GM12878 (cell line): ENCODE measurements at regions not wholly inside any gene's neighbourhood (a gene's known extent, or its start where the extent isn't known, plus 50 kb on each side); places are given as distances from the start of the nearest gene placed in this dataset.

ENCODE experiments used
- ATAC-seq: fragments of 200-7000 bp; cut with Tn5 transposase; 3 replicates; pipeline ENCODE4 v1.9.1; 2020; ENCODE audit warnings: mild to moderate bottlenecking, moderate library complexity
- BruUV-seq: library from RNA; stranded (reverse); fragments of 400-500 nt; replicated peaks from 2 replicates; lab custom pipeline; 2021; lab: Mats Ljungman, UMichigan
- CTCF ChIA-PET: fragments of 300-600 bp; sonication (Branson Sonifier 250); formaldehyde crosslinking; extraction: SDS; loops from one replicate; lab custom pipeline; 2021; ENCODE audit warnings: inconsistent platforms; lab: Yijun Ruan, JAX
- POLR2A ChIA-PET: fragments of 350-600 bp; formaldehyde crosslinking; extraction: SDS; loops from one replicate; lab custom pipeline; 2021; ENCODE audit warnings: inconsistent platforms; lab: Charles Lee
- RAD21 ChIA-PET: fragments of 300-600 bp; sonication (Branson Sonifier 250); formaldehyde crosslinking; loops from one replicate; lab custom pipeline; 2023; ENCODE audit warnings: antibody characterized with exemption; ENCODE audit not compliant: unreplicated experiment; lab: Charles Lee
- SMC1A ChIA-PET: fragments of 300-600 bp; sonication (Branson Sonifier 250); formaldehyde crosslinking; loops from one replicate; lab custom pipeline; 2023; ENCODE audit not compliant: unreplicated experiment, uncharacterized antibody; lab: Charles Lee
- DNase-seq: peaks from one replicate; pipeline ENCODE4 v3.0.0-alpha.2; 2011; ENCODE audit warnings: low read depth, low spot score
- FAIRE-seq: peaks from 3 replicates; lab custom pipeline; 2011; peaks lifted over from hg19 to GRCh38; lab: Jason Lieb, UNC
- H2AFZ ChIP-seq: 2 replicates; pipeline ENCODE4 v1.6.0; 2011; ENCODE audit warnings: low read depth, low read length, control low read depth; ENCODE audit not compliant: control insufficient read depth
- H3K27ac ChIP-seq: 2 replicates; pipeline ENCODE4 v1.5.1; 2011; ENCODE audit warnings: control low read depth; ENCODE audit not compliant: control insufficient read depth, insufficient read depth
- H3K27me3 ChIP-seq, 2 experiments: replicated peaks in 1 of 2; 2 replicates each; pipeline versions ENCODE4 v1.6.0 to v1.6.1; 2011; ENCODE audit warnings: low read length in 1 of 2; ENCODE audit not compliant: control insufficient read depth in 2 of 2, insufficient read depth in 2 of 2
- H3K36me3 ChIP-seq, 2 experiments: 2 replicates each; pipeline ENCODE4 v1.5.1; 2011; ENCODE audit warnings: low read length in 1 of 2; ENCODE audit not compliant: control insufficient read depth in 2 of 2, insufficient read depth in 2 of 2
- H3K4me1 ChIP-seq: 2 replicates; pipeline ENCODE4 v1.6.1; 2011; ENCODE audit warnings: mild to moderate bottlenecking, low read length, moderate library complexity, mixed read lengths; ENCODE audit not compliant: control insufficient read depth, insufficient read depth
- H3K4me2 ChIP-seq: 2 replicates; pipeline ENCODE4 v1.6.0; 2011; ENCODE audit warnings: control low read depth; ENCODE audit not compliant: control insufficient read depth, insufficient read depth
- H3K4me3 ChIP-seq: fragments of 200-600 bp; sonication (generic); 2 replicates; pipeline ENCODE4 v1.5.1; 2016
- H3K79me2 ChIP-seq: 2 replicates; pipeline ENCODE4 v1.6.0; 2011; ENCODE audit warnings: low read length; ENCODE audit not compliant: control insufficient read depth, insufficient read depth
- H3K9ac ChIP-seq: 2 replicates; pipeline ENCODE4 v1.8.0; 2011; ENCODE audit warnings: low read length, control low read depth, mixed read lengths; ENCODE audit not compliant: control insufficient read depth, insufficient read depth
- H3K9me3 ChIP-seq: replicated peaks from 3 replicates; pipeline ENCODE4 v1.5.1; 2011; ENCODE audit warnings: mild to moderate bottlenecking, low read length; ENCODE audit not compliant: control insufficient read depth, insufficient read depth
- H4K20me1 ChIP-seq: 2 replicates; pipeline ENCODE4 v1.6.0; 2011; ENCODE audit not compliant: control insufficient read depth, insufficient read depth
- ETV6 ChIP-seq, 2 experiments: fragments of 450-650 bp in 1 of 2; IDR thresholded peaks in 1 of 2; conservative IDR thresholded peaks in 1 of 2; 2 replicates each; pipeline ENCODE4 v1.6.1; 2014; ENCODE audit warnings: antibody characterized with exemption in 1 of 2, borderline replicate concordance in 1 of 2, low read depth in 1 of 2, mild to moderate bottlenecking in 1 of 2, moderate library complexity in 1 of 2
- IRF4 ChIP-seq: IDR thresholded peaks from 2 replicates; pipeline ENCODE4 v1.6.1; 2011; ENCODE audit warnings: low read depth, low read length
- KDM1A ChIP-seq: fragments of 200-600 bp; sonication (generic); IDR thresholded peaks from 2 replicates; pipeline ENCODE4 v1.6.1; 2016; ENCODE audit warnings: borderline replicate concordance
- SKIL ChIP-seq: fragments of 450-650 bp; IDR thresholded peaks from 2 replicates; pipeline ENCODE4 v1.6.1; 2017; ENCODE audit warnings: mild to moderate bottlenecking, low read depth, inconsistent platforms; ENCODE audit not compliant: poor library complexity, severe bottlenecking
- SMC3 ChIP-seq: IDR thresholded peaks from 2 replicates; pipeline ENCODE4 v1.6.1; 2011; ENCODE audit warnings: low read length, improper control_type of control experiment, borderline replicate concordance
- SREBF1 ChIP-seq: IDR thresholded peaks from 2 replicates; pipeline ENCODE4 v1.6.1; 2012; ENCODE audit warnings: mild to moderate bottlenecking, low read length
- TARDBP ChIP-seq: IDR thresholded peaks from 2 replicates; pipeline ENCODE4 v1.6.1; 2016; ENCODE audit warnings: borderline replicate concordance
- TBL1XR1 ChIP-seq: IDR thresholded peaks from 2 replicates; pipeline ENCODE4 v1.6.1; 2012; ENCODE audit warnings: low read depth, low read length, improper control_type of control experiment
- YY1 ChIP-seq: IDR thresholded peaks from 2 replicates; pipeline ENCODE4 v1.6.1; 2011; ENCODE audit warnings: low read depth, mild to moderate bottlenecking, low read length
- ZNF622 ChIP-seq: fragments of 450-650 bp; IDR thresholded peaks from 2 replicates; pipeline ENCODE4 v1.6.1; 2017; ENCODE audit warnings: mild to moderate bottlenecking, inconsistent platforms
- WGBS: methylation state at CpG from one replicate; pipeline ENCODE4 v1.1.6; 2016; ENCODE audit warnings: low lambda C conversion rate; ENCODE audit not compliant: insufficient replicate concordance, insufficient coverage; ENCODE audit errors: missing lambda C conversion rate; 5-methylcytosine and 5-hydroxymethylcytosine counted together
- in situ Hi-C: fragments of 300-500 bp; cut with MboI; formaldehyde crosslinking; loops from 9 replicates; pipeline ENCODE4 v1.14.3; 2018; ENCODE audit warnings: mixed read lengths
- intact Hi-C: fragments of 100-400 bp; cut with micrococcal nuclease; formaldehyde crosslinking; loops from one replicate; pipeline ENCODE4 v1.14.2; 2022; ENCODE audit not compliant: unreplicated experiment
- TF ChIP-seq, protein P1 (sequence below): fragments of 450-650 bp; conservative IDR thresholded peaks from 2 replicates; pipeline ENCODE4 v1.6.1; 2017; ENCODE audit warnings: mild to moderate bottlenecking, moderate library complexity
- TF ChIP-seq, protein P2 (sequence below): fragments of 450-650 bp; IDR thresholded peaks from 2 replicates; pipeline ENCODE4 v1.6.1; 2016; ENCODE audit warnings: mild to moderate bottlenecking

DNA sequence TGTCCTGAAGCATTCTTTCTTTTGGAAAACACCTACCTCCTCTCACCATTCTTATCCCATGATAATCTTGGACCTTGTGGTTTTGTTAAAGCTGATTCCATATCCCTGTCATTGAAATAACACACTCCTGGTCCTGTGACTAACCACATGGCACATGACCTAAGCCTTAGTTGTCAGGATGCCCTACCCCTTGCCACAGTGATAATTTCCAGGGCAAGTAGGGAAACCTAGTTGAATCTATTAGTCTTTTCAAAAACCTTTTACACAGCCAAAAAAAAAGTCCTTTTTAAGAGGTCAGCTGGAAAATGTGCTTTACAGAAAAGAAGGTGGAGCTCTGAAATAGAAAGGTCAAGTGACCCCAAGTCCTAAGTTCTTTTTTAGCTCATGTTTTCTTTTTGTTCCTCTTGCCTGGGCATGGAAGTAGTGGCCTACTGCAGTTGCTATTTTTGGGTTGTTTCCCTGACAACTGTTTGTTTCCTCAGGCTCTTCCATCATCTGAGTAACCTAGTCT, 608.4 kb downstream of the LRFN5 start:
- H2AFZ ChIP-seq: no peak overlapping the region

DNA sequence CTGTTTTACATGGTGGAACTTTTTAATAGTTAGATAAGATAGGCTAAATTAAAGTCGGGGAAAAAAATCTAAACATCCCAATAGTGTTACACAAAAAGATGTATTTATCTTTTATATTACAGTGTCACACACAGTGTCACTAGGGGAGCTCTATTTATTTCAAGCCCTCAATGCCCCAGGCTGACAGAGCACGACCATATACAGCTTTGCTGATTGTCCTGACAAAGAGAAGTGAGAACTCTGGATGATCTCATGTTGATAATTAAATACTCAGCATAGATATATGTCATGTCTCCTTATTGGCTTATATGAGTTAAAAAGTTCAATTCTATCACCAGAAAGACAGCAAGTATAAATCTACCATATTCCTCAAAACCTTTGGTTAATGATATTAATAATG, 594.3 kb downstream of the LRFN5 start:
- ChIA-PET CTCF (no interaction called here), RAD21 (no interaction called here)
- in situ Hi-C loops: no loop called here
- TF ChIP-seq KDM1A: no peak
- TF ChIP-seq SMC3: no peak
- no peak for TF ChIP-seq IRF4
- TF ChIP-seq, protein P1, sequence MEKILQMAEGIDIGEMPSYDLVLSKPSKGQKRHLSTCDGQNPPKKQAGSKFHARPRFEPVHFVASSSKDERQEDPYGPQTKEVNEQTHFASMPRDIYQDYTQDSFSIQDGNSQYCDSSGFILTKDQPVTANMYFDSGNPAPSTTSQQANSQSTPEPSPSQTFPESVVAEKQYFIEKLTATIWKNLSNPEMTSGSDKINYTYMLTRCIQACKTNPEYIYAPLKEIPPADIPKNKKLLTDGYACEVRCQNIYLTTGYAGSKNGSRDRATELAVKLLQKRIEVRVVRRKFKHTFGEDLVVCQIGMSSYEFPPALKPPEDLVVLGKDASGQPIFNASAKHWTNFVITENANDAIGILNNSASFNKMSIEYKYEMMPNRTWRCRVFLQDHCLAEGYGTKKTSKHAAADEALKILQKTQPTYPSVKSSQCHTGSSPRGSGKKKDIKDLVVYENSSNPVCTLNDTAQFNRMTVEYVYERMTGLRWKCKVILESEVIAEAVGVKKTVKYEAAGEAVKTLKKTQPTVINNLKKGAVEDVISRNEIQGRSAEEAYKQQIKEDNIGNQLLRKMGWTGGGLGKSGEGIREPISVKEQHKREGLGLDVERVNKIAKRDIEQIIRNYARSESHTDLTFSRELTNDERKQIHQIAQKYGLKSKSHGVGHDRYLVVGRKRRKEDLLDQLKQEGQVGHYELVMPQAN: no peak
- TF ChIP-seq ETV6 (conservative IDR thresholded peaks at IDR 0.05 in 1 of 2, IDR thresholded peaks at IDR 0.05 in 1 of 2; ENCODE audit: borderline replicate concordance in 1 of 2, low read depth in 1 of 2): no peak
- no peak for TF ChIP-seq SREBF1
- TF ChIP-seq TBL1XR1: no peak
- TF ChIP-seq, protein P2, sequence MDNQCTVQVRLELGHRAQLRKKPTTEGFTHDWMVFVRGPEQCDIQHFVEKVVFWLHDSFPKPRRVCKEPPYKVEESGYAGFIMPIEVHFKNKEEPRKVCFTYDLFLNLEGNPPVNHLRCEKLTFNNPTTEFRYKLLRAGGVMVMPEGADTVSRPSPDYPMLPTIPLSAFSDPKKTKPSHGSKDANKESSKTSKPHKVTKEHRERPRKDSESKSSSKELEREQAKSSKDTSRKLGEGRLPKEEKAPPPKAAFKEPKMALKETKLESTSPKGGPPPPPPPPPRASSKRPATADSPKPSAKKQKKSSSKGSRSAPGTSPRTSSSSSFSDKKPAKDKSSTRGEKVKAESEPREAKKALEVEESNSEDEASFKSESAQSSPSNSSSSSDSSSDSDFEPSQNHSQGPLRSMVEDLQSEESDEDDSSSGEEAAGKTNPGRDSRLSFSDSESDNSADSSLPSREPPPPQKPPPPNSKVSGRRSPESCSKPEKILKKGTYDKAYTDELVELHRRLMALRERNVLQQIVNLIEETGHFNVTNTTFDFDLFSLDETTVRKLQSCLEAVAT: no peak

More for the DNA sequence above, 608.4 kb downstream of the LRFN5 start:
- no peak overlapping the region for H3K27ac ChIP-seq
- no peaks in the 10 kb centered on the region for H4K20me1 ChIP-seq
- ATAC-seq (no peak), DNase-seq (no peak), FAIRE-seq (no peak)
- BruUV-seq: no TSS peak
- TF ChIP-seq TARDBP: no peak
- TF ChIP-seq SKIL: no peak
- TF ChIP-seq YY1: no peak
- TF ChIP-seq ZNF622: no peak
- no peak overlapping the region for H3K4me2 ChIP-seq
- intact Hi-C loops: no loop called here
- ChIA-PET POLR2A (no interaction called here), CTCF (no interaction called here), RAD21 (no interaction called here), SMC1A (interaction anchor here (1.0 kb wide), 1 partner anchor 11 kb away, joined by 4 read pairs; no protein-coding TSS in a partner anchor)
- H3K27me3 ChIP-seq: no peaks in the 10 kb centered on the region
- H3K36me3 ChIP-seq: no peaks in the 10 kb centered on the region
- H3K79me2 ChIP-seq: no peaks in the 10 kb centered on the region
- H3K9ac ChIP-seq: no peak overlapping the region
- in situ Hi-C loops: no loop called here
- no peak overlapping the region for H3K4me3 ChIP-seq
- no peaks in the 10 kb centered on the region for H3K4me1 ChIP-seq
- H3K9me3 ChIP-seq: no peaks in the 10 kb centered on the region

More for the DNA sequence above, 594.3 kb downstream of the LRFN5 start:
- no peaks in the 10 kb centered on the region for H3K9me3 ChIP-seq
- FAIRE-seq (no peak), ATAC-seq (peak; percentile 47; the same call in 2 of the 3 replicates), DNase-seq (no peak)
- no peaks in the 10 kb centered on the region for H3K4me1 ChIP-seq
- intact Hi-C loops: no loop called here
- no peaks in the 10 kb centered on the region for H4K20me1 ChIP-seq
- BruUV-seq: no TSS peak
- no peaks in the 10 kb centered on the region for H3K36me3 ChIP-seq
- no peak overlapping the region for H3K4me3 ChIP-seq
- ChIA-PET SMC1A (no interaction called here), POLR2A (no interaction called here)
- no peak overlapping the region for H3K9ac ChIP-seq
- no peaks in the 10 kb centered on the region for H3K79me2 ChIP-seq
- WGBS: 43% methylated on average over 2 of the region's 2 CpGs
- H3K27me3 ChIP-seq: no peaks in the 10 kb centered on the region
- H3K27ac ChIP-seq: no peak overlapping the region
- no peak overlapping the region for H3K4me2 ChIP-seq
- H2AFZ ChIP-seq: no peak overlapping the region
